ENCODE measurements at regions not wholly inside any gene's neighbourhood (a gene's known extent, or its start where the extent isn't known, plus 50 kb on each side); places are given as distances from the start of the nearest gene placed in this dataset.

DNA sequence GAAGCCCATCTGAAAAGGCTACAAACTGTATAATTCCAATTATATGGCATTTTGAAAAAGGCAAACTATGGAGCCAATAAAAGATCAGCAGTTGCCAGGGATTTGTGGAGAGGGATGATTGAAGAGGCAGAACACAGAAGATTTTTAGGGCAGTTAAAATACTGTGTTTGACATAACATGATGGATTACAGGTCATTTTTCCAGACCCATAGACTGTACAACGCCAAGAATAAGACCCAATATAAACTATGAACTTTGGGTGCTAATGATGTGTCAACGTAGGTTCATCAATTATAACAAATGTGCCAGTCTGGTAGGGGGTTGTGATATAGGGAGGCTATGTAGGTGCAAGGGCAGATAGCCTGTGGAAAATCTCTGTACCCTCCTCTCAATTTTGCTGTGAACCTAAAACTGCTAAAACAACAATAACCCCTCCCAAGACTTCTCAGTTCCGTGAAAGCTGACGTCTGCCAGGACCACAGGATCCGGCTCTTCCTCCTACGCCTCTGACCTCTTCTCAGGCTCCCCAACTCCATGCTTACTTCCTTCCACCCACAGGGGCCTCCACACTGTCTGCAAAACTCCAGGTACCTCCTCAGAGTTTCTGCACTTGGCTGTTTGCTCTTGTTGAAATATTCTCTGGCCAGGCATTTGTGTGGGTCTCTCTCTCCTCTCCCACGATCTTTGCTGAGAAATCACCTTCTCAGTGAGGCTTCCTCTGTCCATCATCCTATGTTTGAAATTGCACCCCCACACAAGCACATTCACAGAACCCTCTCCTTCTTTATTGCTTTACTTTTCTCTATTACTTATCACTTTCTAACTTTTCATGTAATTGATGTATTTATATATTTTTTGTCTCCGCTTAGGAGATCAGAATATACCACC is 131.4 kb downstream of the BBS10 start:
- DNase-seq: no peak

DNA sequence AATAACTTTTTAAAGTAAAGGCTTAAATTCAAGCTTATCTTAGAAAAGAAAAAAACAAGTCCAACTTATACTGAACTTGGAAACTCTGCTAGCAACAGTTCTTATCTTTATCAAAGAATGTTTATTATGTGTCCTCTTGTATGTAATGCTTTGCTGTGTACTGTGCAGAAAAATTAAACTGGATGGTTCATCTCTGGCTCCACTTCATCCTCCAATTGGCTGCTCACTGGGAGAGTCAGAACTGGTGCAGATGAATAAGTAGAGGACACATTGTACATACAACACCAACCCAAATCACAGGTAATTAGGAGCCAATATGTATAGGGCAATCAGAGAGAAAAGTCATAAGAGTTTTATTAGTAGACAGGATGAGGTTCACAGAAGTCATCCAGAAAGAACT is 123.6 kb upstream of the NAP1L1 start:
- DNase-seq: no peak

- DNase-seq: no peak
Observed at GRCh38 chr12:76206677-76207072, 122.2 kb upstream of the NAP1L1 start.

DNA sequence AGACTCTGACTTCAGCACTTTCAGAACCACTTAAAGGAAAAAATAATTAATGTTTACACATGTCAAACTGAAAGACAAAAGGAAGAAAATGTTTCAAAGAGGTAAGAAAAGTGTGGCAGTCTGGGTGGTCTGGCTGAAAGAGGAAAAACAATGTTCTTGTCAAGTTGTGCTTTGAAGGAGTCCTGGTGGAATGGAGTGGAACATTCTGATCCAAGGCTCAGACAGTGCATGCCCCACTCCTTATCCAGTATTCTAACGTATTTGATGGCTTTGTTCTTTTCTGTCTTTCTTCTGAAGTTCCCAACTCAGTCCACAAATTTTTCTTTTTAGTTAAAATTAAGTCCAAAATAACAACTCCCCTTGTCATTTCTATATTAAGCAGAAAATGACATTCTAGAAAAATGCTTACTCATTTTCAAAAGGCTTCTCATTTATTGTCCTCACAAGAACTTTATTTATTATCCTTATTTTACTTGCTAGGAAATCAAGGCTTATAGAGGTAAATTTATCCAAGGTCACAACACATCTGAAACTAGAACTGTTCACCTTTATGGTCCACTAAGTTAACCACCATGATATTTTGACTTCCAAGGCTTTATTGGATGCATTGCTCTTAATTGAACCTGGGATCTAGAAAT is 121.7 kb upstream of the NAP1L1 start:
- DNase-seq: no peak

DNA sequence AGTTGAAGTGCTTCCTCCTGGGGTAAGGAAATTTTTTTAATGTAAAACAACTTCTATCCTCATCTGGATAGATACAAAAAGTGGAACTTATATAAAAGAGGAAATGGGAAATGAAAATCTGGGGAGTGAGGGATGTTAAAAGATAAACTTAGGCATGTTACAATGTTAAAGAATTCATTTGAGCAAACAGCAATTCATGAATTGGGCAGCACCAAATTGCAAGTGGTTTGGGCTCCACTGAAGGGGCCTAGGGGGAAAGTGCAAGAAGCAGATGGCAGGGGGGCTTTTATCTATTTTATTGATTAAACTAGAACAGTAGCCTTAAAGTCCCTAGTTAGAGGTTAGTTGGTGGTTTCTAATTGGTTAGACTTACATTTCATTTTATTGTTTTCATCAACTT is 118.1 kb upstream of the NAP1L1 start:
- DNase-seq: no peak

DNA sequence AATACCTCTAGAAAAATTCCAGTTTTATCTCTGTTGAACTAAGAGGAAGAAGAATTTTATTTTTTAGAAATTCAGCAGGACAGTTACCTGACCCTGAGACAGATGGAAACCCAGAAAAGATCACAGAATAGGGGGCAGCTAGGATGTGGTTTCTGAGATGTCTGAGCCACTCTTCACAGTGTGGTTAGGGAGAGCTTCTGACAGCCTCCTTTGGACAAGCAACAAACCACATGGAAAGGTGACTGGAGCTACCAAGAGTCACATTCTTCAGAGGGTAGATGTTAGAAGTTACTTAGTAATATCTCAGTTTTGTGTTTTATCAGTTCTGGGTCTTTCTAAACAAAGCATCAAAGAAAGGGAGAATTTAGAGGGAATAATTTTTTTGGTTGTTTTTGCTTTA is 117.3 kb upstream of the NAP1L1 start:
- no peak for DNase-seq

- DNase-seq: no peak
Observed at GRCh38 chr12:76201316-76201715, 116.8 kb upstream of the NAP1L1 start.

DNA sequence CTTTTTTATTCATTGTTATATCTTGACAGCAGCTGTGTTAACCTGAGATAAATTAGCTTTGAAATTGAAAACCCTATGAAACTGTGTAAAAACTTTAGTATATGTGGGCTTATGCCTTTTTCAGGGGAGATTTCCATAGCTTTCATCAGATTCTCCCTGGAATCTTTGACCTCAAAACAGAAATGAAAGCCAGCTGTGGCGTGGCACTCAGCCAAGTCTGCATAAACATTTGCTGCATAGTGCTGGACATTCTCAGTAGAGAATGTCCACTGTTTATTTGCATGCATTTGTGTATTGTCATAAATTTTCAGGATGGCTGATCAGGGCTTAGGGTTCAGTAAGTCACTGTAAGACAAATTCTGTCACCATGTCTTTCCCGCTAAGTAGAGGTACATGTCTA is 115.3 kb upstream of the NAP1L1 start:
- DNase-seq: no peak

DNA sequence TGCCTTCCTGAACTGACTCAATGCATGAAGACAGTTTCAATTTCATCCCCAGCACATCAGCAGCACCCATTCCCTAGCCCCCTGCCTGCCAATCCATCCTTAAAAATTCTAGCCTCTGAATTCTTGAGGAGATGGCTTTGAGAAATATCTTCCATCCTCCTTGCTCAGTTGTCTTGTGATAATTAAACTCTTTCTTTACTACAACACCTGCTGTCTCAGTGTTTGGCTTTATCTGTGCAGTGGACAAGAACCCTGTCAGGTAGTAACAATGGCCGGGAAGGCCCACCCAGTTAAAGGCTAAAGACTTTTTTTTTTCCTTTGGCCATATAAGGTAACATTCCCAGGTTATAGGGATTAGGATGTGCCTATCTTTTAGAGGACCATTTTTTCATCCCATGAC is 114.4 kb upstream of the NAP1L1 start:
- DNase-seq: no peak

- no peak for DNase-seq
Observed at GRCh38 chr12:76197283-76197682, 112.8 kb upstream of the NAP1L1 start.

- no peak for DNase-seq
Observed at GRCh38 chr12:76195920-76196319, 111.4 kb upstream of the NAP1L1 start.

DNA sequence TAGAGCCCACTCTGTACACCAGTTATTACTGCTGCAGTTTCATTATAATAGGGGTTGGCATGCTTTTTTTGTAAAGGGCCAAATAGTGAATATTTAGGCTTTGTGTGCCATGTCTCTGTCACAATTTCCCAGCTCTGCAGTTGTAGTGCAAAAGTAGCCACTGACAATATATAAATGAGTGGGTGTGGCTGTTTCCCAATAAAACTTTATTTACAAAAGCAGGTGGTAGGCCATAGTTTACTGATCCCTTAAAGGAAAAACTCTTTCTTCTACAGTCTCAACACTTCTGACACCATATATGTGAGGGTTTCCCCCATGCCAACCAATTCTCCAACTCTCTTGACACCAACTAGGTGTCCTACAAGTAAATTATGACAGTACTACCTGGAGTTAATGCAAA is 110.2 kb upstream of the NAP1L1 start:
- no peak for DNase-seq

- no peak for DNase-seq
Observed at GRCh38 chr12:76193961-76194360, 109.5 kb upstream of the NAP1L1 start.

DNA sequence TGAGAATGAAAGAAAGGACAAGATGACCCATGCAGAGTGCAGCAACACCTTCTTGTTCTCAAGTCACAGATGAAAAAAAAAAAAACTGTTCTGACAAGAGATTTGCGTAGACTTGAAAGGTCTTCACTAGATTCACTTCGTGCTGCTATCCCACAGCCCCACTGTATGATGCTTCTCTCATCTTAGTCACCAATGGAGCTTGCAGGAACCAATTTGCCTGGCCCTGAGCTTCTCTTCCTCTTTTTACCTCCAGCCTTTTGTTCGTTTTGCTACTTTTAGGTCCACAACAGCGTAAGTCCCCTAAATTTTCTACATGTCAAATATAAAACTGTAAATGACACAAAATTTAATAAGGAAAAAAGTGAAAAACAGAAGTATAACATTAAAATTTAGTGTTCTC is 107.9 kb upstream of the NAP1L1 start:
- no peak for DNase-seq

DNA sequence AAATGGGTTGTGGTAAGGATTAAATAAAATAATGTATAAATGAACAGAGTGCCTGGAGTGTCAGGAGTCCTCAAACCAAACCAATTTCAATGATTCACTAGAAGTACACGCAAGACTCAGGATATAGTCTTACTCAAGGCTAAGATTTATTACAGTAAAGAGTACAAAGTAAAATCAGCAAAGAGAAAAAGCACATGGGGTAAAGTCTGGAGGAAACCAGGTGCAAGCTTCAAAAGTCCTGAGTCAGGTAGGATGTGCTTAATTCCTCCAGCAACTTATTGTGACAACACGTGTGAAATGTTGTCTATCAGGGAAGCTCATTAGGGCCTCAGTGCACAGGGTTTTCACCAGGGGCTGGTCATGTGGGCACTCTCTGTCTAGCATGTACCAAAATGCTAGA is 105.8 kb upstream of the NAP1L1 start:
- no peak for DNase-seq

- DNase-seq: no peak
Observed at GRCh38 chr12:76189851-76190250, 105.4 kb upstream of the NAP1L1 start.

DNA sequence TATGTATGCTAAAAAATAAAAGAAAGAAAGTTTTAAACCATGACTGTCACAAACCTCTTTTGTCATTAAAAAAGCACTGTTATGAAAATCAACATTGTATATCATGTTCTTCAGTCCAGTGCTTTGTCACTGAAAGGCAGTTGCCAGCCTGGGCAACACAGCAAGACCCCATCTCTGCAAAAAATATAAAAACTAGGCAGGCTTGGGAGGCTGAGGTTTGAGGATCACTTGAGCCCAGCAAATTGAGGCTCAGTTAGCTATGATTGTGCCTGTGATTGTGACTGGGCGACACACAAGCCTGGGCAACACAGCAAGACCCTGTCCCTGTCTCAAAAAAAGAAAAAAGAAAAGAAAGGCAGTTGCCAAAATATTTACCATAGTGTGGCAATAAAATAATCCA is 102.7 kb upstream of the NAP1L1 start:
- no peak for DNase-seq

DNA sequence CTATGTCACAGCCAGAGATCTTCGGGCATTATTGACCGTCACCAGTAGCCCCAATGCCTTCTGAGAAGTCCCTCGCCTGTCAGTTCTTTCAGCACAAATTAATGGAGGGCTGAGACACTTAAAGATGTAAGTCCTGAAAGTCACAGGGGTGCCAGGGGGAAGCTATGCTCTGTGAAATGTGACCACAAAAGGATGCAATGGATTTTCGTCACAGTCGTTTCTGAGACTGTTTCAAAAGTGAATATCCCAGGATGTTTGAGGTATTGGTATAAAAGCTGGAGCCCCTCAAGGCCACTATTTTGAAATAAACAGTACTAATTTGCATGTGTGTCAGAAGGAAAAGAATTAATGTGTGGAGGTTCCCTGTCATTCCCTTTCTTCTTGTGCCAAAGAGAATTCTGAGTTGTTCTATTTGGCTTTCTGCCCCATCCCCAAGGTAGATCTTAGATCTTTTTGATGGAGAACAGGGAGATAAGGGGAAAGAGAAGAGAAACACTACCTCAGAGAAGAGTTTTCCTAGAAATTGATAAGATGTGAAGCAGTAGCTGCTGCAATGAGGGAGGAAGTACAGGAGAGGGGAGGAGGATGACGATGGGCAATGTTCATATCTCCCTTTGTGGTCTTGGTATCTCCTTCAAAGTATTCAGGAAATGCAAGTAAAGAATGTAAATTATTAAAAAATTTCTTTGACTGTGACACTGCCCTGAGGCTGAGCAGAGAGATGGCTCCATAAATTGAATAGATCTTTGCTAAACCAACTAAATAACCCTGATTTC is 101.8 kb upstream of the NAP1L1 start:
- DNase-seq: no peak

GRCh38 chr12:76183459-76184186 is 99.1 kb upstream of the NAP1L1 start:
- DNase-seq: peak; percentile 82

DNA sequence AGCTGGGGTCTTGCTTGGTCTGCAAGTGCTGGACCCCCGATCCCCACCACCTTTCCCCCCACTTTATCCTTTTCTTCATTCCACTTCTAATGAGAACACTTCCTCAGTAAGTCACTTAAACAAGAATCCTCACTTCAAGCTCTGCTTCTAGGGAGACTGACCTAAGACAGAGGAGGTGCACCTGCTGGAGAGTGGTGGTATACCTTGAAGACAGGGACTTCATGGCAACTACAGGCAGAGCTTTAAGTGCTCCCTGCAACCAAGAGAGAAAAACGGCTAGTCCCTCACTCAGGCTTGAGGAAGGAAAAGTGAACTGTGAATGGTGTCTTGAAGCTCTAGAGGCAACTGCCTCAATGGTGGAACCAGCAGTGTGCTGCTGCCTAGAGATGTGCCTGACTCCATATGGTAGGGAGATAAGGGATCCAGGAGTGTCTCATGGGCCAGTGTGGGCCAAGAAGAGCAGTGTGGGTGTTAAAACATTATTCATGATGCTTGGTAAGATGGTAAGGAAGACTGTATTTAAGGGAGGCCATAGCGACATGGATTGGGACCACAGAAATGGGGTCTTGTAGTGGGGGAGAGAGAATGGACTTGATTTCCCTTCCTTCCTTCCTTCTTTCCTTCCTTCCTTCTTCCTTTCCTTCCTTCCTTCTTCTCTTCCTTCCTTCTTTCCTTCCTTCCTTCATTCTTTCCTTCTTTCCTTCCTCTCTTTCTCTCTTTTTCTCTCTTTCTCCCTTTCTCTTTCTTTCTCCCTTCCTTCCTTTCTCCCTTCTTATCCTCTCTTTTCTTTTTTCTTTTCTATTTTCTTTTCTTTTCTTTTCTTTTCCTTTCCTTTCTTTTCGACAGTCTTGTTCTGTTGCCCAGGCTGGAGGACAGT is 96.2 kb upstream of the NAP1L1 start:
- DNase-seq: no peak

GRCh38 chr12:76178452-76178851 is 94.0 kb upstream of the NAP1L1 start:
- DNase-seq: no peak

DNA sequence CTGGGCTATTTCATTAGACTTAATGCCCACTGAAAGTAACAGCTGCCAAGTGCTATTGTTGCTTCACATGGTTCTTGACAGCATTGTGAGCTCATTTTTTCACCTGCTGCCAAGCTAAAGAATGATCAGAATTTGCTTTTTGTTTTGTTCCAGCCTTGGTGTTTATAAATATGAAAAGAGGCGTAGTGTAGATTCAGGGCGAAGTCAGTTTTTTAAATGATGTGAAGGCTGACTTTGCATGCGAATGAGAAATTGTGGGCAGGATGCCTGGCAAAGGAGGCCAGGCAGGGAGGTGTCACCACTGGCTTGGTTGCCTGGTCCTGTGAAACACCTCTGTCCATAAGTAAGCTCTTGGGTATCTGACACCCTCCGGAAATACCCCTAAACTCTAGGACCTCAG is 93.3 kb upstream of the NAP1L1 start:
- DNase-seq: no peak
